GM03348 (cell line): ENCODE measurements at regions not wholly inside any gene's neighbourhood (a gene's known extent, or its start where the extent isn't known, plus 50 kb on each side); places are given as distances from the start of the nearest gene placed in this dataset.
"Not testable (repeated sequence)": the region's sequence is repeated elsewhere in the genome, so short reads cannot be mapped to it uniquely, and the experiment has no call there.

ENCODE experiments used
- DNase-seq: peaks from one replicate; pipeline ENCODE4 v3.0.0; 2012; ENCODE audit warnings: low spot score

DNA sequence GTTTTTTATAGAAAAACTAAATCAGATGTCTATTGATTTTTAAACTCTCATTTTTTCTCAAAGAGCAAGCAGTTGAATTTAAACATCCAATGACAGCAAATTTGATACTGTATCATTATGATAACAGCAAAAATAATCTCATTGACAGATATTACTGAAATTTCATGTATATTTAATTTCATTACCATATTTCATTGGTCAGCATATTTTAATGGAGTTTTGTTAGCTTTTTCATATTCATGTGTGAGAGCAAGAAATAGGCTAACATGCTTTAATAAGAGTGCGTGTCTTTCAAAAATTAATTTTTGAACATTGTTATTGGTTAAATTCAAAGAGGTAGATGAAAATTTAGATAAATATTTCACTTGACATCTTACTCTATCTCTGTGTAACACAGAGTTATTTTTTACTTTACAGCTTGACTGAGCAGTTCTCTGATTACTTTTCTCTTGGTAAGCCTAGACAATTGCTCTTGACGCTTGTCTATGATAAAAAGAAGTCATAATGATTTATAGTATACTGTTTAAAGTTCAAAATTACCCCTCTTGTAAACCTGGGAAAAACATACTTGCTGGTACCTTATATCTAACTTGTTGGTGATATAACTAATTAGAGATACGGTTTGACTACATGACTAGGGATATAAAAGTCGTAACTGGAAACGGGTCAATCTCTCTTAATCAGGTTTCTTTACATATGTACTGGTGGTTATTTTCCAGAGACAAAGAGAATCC lies 732.3 kb upstream of the NCAM2 start:
- no peak for DNase-seq

DNA sequence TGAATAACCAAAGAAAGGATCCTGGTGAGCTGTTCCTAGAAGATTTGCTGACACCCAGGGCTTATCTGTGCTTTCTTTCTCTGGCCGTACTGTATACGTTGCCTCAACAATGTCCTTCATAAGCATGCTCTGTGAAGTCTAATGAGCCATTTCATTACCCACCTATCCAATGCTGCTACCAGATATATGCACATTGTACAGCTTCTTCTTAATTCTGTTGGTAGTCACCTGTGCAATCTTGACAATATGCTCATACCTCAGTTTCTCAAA lies 731.8 kb upstream of the NCAM2 start:
- no peak for DNase-seq

DNA sequence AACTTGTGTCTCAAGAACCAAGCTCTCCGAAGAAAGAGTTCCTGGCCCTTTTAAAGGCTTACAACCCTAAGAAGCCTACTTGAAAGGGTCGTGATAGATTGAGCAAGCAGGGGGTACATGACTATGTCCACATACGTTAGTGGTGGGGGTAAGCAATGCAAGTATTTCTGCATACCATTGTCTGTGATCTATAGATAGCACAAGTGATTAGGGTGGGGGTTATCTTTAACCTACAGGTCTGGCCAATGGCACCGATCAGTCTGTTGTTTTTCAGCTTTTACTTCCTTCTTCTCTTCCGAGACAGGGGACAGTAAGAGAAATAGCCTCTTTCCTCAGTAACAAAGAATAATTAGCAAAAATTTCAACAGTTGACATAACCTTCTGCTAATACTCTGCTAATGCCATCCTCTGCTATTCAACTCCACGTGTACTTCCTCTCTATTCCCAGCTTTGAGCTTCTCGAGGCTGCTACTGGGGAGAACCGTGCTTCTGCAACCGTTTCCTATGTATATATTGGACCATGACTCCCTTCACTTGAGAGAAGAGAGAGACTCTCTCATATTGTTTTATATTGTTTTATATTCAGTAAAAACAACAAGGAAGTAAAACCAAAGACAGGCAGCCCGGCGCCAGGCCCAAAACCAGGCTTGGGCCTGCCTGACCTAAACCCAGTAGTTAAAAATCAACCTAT lies 727.7 kb upstream of the NCAM2 start:
- DNase-seq: no peak

DNA sequence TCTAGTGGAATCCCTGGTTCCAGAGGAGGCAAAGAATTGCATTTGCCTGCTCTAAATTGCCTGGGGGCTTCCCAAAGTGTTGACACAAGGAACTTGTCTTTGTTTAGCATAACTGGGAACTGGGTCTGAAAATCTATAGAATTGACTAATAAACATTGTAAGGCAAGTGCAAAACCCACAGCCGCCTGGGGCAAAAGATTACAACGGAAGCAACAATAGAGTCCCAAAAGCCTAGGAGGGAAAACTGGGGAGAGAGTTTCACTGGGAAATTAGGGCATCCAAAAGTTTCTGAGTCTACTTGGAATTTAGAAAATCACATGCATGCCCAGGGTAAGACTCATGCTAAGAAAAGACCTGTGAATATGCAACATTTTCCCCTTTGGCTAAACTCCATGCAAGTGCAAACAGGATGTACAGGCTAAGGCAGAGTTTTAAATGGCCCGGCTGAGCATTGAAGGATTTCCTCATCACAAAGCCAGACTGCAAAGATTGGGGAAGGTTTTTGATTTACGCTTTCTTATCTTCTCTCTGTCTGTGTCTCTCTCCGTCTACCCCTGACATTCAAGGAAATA lies 725.3 kb upstream of the NCAM2 start:
- no peak for DNase-seq

DNA sequence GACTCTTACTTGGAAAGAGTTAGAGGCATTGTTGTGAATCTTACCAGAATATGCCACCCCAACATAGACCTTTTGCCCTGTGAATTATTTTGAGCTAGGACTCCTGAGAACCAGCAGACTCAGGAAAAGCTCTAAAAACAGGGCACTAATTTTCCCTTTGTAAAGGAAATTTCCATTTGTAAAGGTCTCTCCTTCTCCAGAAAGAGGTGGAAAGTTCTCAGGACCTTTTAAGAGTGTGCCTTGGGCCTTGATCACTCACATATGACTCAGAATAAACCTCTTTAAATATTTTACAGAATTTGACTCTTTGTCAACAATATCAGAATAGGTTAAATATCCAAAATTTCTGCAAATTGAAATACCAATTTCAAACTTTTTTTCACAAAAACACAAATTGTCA lies 721.8 kb upstream of the NCAM2 start:
- no peak for DNase-seq

DNA sequence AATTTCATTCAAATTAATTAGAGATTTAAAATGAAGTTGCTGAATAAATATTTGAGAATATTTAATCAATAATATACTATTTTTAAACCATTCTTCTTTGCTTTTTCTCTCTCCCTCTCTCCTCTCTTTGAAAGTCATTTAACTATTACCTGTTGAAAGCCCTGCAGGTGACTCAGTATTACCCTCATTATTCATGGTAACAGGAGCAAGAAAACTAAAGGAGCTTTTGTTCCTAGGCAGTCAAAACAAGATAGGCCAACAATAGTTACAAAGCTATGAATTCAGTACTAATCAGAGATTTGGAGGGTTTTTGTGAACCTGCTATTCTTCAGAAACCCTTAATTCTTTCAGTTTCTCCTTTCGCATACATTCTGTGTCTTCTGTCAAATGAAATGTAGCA lies 721.3 kb upstream of the NCAM2 start:
- no peak for DNase-seq

DNA sequence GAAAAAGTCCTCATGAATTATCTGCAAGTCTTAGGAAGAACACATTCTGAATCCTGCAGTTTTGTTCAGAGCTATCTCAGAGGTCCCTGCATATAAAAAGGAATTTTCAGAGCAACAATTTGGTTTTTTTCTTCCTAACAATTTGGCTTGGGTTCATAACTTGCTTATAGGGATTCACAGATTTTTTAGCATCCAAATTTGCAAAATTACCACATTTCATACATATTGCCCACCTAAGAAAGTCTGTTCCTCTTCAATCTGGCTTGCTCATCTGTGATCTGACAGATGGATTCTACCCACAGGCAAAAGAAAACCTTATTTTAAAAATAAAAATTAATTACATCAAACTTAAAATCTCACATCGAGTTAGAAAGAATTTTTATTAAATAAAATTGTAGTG lies 714.4 kb upstream of the NCAM2 start:
- DNase-seq: no peak

DNA sequence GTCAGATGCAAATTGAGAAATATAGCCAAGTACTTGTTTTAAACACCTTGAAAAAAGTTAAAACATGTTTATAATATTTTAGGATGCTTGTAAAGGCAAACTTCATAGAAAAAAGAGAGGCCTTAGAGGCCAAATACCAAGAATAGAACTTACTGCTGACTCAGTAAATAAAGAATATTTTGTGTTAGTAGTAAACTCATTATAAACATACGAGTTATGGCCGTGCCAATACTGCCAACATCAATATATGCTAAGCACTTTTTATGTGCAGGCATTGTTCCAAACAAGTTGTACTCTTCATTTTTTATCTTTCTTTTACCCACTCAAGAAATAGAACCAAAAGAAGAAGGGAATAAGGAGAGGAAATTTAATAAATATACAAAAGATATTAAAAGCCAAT lies 705.9 kb upstream of the NCAM2 start:
- no peak for DNase-seq

DNA sequence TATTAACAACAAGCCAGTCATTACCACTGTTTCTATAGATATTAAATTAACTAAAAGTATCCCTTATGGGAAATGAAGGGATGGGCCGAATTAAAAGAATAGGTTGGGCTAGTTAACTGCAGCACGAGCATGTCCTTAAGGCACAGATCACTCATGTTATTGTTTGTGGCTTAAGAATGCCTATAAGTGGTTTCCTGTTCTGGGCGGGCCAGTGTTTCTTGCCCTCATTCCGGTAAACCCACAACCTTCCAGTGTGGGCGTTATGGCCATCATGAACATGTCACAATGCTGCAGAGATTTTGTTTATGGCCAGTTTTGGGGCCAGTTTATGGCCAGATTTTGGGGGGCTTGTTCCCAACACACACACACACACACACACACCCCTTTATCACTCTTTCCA lies 705.4 kb upstream of the NCAM2 start:
- not testable (repeated sequence) for DNase-seq

DNA sequence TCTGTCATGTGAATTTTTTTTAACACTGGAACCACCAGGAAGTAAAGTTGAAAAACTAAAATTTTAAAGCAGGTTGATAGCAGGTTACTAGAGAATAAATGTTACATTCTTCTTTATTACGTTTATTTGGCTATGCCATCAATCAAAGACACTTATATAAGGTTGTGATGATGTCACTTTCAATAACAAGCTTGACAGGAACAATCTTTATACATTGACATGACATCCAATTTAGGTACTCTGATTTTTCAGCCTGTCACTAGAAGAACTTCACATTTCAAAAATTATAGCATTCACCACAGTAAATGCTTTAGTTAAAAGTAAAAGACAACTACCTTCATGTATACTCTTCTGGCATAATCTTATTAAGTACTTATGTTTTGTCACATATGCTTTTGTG lies 696.8 kb upstream of the NCAM2 start:
- no peak for DNase-seq

DNA sequence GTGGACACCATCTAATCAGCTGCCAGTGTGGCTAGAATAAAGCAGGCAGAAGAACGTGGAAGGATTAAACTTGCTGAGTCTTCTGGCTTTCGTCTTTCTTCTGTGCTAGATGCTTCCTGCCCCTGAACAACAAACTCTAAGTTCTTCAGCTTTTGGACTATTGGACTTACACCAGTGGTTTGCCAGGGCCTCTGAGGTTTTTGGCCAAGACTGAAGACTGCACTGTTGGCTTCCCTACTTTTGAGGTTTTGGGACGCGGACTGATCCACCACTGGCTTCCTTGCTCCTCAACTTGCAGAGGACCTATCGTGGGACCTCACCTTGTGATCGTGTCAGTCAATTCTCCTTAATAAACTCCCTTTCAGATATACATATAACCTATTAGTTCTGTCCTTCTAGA lies 696.1 kb upstream of the NCAM2 start:
- DNase-seq: no peak

DNA sequence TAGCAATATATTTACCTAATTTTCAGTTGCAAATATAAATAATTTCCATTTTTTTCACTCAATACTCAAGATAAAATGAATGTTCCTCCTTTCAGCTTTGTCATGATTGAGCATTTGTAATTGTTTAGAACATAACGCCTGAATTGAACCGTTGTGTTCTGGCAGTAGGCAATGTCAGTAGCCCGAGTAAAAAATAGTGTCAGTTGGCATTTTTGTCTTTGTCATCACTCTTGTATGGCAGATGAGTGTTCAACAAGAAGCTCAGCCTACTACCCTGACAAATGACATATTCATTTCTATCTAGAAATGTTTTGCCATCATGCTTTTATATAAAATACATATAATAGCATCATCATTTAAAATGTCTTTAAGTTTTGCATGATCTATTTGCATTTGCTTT lies 691.4 kb upstream of the NCAM2 start:
- DNase-seq: no peak

DNA sequence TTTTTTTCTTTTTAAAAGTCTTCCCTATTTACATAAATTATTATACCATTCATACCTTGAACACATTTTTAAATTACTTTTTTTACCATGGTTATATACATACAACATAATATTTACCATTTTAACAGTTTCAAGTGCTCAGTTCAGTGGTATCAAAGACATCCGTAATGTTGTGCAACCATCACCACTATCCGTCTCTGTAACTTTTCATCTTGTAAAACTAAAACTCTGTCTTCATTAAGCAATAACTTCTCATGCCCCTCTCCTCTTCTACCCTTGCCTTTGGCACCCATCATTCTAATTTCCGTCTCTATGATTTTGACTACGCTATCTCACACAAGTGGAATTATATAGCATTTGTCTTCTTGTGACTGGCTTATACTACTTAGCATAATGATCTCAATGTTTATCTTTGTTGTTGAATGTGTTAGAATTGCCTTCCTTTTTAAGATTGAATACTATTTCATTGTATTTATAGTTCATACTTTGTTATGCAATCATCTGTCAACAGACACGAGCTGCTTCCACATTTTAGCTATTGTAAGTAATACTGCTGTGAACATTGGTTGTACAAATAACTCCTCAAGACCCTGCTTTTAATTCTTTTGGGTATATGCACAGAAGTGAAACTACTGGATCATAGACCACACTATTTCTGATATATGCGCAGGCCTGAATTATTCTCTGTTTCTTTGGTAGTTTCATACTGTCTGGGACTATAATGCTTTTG lies 689.5 kb upstream of the NCAM2 start:
- DNase-seq: no peak

DNA sequence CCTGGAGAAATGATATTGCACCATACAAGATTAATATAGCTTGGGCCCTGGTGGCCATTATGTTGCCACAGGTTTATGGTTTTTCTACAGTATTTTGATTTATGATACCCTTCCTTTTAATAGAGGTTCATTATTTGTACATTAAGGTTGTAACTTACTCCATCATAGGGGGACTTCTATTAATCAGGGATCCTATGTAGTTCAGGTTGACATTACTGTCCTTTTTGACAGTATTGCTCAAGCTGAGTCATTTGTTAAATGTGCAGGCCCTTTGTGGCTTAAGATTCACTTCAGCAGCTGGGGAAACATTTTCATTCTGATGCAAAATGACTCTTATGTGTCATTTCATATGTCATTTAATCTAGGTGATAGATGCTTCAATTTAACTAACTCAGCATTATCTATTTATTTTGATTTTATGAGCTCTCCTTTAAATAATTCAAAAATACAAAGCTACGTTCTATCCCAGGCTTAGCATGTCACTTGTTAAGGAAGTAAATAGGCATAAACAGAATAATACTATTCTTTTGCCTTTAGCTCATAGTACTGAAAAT lies 686.9 kb upstream of the NCAM2 start:
- no peak for DNase-seq

DNA sequence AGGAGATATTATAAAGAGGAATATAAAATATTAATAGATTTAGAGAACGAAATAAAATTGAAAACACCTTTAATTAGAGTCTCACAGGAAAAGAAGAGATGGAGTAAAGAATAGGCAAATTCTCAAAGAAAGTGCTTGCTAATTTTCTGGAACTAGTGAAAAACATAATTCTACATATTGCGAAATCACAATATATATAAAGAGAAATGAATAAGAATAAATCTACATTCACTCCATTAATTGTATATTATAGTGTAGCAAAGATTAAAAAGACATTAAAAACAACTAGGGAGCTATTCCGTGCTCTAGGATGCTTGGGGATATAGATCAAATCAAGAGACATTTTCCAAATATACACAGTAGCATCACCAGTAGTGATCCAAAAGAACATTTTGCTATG lies 685.2 kb upstream of the NCAM2 start:
- no peak for DNase-seq

DNA sequence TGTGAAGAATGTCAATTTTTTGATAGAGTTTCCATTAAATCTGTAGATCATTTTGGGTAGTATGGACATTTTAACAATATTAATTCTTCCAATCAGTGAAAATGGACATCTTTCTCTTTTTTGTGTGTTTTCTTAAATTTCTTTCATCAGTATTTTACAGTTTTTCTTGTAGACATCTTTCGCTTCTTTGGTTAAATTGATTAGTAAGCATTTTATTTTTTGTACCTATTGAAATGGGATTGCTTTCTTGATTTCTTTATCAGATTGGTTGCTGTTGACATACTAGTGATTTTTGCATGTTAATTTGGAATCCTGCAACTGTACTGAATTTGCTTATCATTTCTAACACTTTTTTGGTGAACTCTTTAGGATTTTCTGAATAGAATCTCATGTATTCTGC lies 683.2 kb upstream of the NCAM2 start:
- DNase-seq: no peak

DNA sequence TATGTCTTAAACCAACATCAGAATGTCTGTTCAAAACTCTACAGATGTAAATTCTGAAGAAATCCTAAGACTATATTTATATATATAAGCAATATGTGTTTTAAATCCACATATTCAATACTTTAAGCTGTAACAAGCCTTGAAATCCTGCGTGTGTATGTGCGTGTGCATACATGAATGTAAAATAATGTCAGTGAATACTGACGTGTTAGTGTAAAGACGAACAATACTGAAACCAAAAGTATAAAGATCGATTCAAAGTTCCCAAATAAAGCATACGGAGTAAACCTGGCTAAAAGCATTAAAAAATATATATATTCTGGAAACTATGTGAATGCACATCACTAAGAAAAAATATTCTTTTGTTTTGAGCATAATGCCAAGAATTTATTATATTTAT lies 668.6 kb upstream of the NCAM2 start:
- DNase-seq: no peak

DNA sequence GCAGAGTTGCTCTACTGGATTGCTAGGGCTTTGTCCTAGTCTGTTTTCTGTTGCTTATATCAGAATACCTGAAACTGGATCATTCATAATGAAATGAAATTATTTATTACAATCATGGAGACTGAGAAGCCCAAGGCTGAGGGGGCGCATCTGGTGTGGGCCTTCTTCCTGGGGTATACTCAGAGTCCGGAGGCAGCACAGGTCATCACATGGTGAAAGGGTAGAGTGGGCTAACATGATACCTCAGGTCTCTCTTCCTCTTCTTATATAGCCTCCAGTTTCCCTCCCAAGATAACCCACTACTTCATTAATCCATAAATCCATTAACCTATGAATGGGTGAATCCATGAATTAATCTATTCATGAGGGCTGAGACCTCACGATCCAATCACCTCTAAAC lies 667.6 kb upstream of the NCAM2 start:
- no peak for DNase-seq

DNA sequence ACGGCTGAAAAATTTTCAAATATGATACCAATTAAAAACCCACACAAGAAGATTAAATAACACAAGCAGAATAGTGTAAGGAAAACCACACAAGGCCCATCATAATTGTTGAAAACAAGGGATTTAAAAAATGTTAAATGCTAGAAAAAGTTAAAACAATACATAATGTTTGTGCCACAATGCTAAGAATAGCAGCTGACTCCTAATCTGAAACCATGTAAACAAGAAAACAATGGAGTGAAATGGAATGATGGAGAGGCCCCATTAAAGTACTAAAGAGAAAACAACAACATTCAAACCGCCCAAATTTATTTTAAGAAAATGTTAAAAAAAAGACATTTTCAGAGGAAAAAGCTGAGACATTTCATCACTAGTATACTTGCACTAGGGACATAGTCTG lies 663.6 kb upstream of the NCAM2 start:
- DNase-seq: no peak

DNA sequence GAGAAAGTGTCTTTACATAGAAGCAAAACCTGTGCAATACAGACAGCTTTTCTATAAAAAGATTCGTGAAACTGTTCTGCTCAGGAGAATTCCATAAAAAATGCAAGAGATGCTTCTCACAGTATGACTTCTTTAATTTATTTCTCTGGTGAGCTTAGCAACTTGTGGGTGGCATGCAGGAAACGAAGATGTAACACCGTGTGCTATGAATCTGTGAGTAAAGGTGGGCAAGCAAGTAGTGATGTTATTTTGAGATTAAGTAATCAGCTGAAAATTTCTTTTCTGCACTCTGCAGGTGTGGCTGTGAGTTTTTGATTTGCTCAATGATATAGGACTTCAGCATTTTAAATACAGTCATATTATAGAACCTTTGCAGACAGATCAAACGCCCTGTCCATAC lies 656.8 kb upstream of the NCAM2 start:
- no peak for DNase-seq

DNA sequence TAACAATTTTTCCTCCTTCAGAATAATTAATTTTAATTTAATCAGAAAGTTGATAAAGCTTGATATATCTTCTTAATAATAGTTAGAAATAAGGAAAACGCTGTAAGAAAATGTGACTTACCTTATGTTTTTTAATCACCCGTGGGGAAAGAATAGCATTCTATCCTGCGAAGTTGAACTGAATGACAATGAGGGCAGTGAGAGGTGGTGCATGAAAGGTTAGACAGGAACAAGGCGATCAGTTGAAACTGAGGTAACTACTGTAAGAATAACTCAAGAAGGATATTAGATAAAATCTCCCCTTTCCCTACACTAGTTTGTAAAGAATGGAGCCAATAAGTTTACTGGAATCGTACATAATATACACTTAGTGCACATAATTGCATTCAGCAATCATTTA lies 655.0 kb upstream of the NCAM2 start:
- no peak for DNase-seq

DNA sequence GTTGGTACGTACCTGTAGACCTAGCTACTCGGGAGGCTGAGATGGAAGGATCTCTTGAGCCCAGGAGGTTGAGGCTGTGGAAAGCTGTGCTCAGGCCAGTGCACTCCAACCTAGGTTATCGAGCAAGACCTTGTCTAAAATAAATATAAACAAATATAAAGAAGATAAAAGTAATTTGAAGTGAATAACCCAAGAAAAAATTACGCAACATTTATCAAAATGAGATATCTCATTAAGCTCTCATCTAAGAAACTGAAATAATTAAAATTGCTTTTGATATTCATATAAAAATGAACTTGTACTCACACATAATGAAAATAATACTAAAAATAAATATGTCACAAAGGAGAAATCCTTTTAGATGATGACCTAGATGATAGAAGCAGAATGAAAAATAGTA lies 647.1 kb upstream of the NCAM2 start:
- no peak for DNase-seq

DNA sequence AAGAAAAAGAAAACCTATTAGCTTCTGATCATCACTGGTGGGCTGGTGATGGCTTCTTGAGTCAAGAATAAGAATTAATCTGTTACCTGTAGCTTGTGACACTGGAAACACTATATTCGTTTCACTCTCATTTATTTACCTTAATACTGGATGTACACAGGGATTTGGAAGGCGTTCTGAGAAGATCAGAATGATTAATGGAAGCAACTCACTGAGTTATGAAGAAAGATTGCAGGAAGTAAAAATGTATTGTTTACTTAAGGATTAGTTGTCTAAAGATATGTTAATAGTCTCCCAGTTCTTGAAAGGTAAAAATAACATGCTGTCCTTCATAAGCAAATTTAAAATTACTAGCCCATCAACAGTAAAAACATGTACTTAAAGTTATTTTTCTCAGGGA lies 644.9 kb upstream of the NCAM2 start:
- DNase-seq: no peak
